Endothelial cell of umbilical vein (primary cell): ENCODE measurements at regions not wholly inside any gene's neighbourhood (a gene's known extent, or its start where the extent isn't known, plus 50 kb on each side); places are given as distances from the start of the nearest gene placed in this dataset.

Source experiments
- CTCF ChIP-seq, 2 donors: IDR thresholded peaks; 1 replicate in 1 of 2; 2 replicates in 1 of 2; pipeline ENCODE4 v1.5.1; 2011; ENCODE audit warnings: low read length in 2 of 2, mild to moderate bottlenecking in 2 of 2, moderate library complexity in 2 of 2, control low read depth in 1 of 2, inconsistent platforms in 1 of 2, low read depth in 1 of 2; ENCODE audit not compliant: insufficient read depth in 1 of 2; ENCODE audit errors: extremely low read depth in 1 of 2
- MYC ChIP-seq: IDR thresholded peaks from one replicate; pipeline ENCODE4 v1.6.1; 2011; ENCODE audit warnings: mild to moderate bottlenecking, low read depth, low read length
- POLR2A ChIP-seq: IDR thresholded peaks from 2 replicates; pipeline ENCODE4 v1.6.1; 2012; ENCODE audit warnings: low read depth, mild to moderate bottlenecking, control low read depth, low read length
- POLR2AphosphoS5 ChIP-seq: IDR thresholded peaks from 2 replicates; pipeline ENCODE4 v1.6.1; 2012; ENCODE audit warnings: low read depth, mild to moderate bottlenecking, control low read depth, low read length, moderate library complexity; ENCODE audit not compliant: insufficient read depth

DNA sequence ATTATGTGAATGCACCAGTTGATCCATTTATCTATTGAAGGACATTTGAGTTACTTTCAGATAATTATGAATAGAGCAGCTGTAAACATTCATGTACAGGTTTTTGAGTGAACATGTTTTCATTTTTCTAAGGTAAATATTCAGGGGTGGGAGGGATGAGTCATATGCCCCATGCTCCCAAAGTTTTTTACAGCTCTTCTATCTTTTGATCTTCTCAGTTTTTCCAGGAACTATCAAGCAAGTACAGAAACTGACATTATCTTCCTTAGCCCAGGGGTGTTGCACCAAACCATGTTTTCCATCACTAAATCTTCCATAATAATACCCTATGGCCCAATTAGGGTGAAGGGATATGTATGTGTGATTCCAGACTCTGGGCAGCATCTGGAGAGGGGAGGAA, 384.5 kb downstream of the EMP1 start:
- no peak for TF ChIP-seq POLR2A
- TF ChIP-seq CTCF (IDR thresholded peaks at IDR 0.05; ENCODE audit: extremely low read depth in 1 of 2, insufficient read depth in 1 of 2, low read depth in 1 of 2, low read length in 2 of 2) = no peak
- no peak for TF ChIP-seq POLR2AphosphoS5
- TF ChIP-seq MYC = no peak
